CD8-positive, alpha-beta memory T cell (primary cell): ENCODE measurements at regions not wholly inside any gene's neighbourhood (a gene's known extent, or its start where the extent isn't known, plus 50 kb on each side); places are given as distances from the start of the nearest gene placed in this dataset.

Source experiments
- CTCF ChIA-PET: fragments of 350-600 bp; sonication (Branson Sonifier 250); formaldehyde crosslinking; loops from one replicate; lab custom pipeline; 2021; ENCODE audit warnings: antibody characterized with exemption; lab: Charles Lee
- POLR2A ChIA-PET: fragments of 350-600 bp; sonication (Branson Sonifier 250); formaldehyde crosslinking; loops from one replicate; lab custom pipeline; 2021; ENCODE audit warnings: antibody characterized with exemption; lab: Charles Lee
- DNase-seq, 5 donors: peaks; one replicate each; pipeline versions ENCODE4 v3.0.0 to v3.0.0-alpha.2; 2020 to 2022; ENCODE audit warnings: mixed read lengths in 1 of 5
- H3K27ac ChIP-seq: one replicate; pipeline ENCODE4 v1.7.0; 2013; ENCODE audit warnings: low read depth, mild to moderate bottlenecking, low read length, moderate library complexity
- H3K27me3 ChIP-seq: 2 replicates; pipeline ENCODE4 v1.7.0; 2013; ENCODE audit warnings: low read length, mild to moderate bottlenecking; ENCODE audit not compliant: insufficient read depth, poor library complexity, severe bottlenecking
- H3K36me3 ChIP-seq: 2 replicates; pipeline ENCODE4 v1.7.0; 2013; ENCODE audit warnings: mild to moderate bottlenecking, low read length, moderate library complexity; ENCODE audit not compliant: insufficient read depth
- H3K4me1 ChIP-seq: 2 replicates; pipeline ENCODE4 v1.7.0; 2013; ENCODE audit warnings: mild to moderate bottlenecking, low read length, moderate library complexity; ENCODE audit not compliant: insufficient read depth
- H3K4me3 ChIP-seq: 2 replicates; pipeline ENCODE4 v1.7.0; 2013; ENCODE audit warnings: mild to moderate bottlenecking, low read length
- H3K9me3 ChIP-seq: 2 replicates; pipeline ENCODE4 v1.7.0; 2013; ENCODE audit warnings: mild to moderate bottlenecking, low read length
- H3K27ac Mint-ChIP-seq, 8 donors: one replicate each; pipeline ENCODE4 v1.8.0; 2020 to 2021; ENCODE audit warnings: mixed read lengths in 8 of 8, mild to moderate bottlenecking in 6 of 8, inconsistent platforms in 3 of 8, moderate library complexity in 3 of 8
- H3K27me3 Mint-ChIP-seq, 2 donors: one replicate each; pipeline ENCODE4 v1.8.0; 2020 to 2021; ENCODE audit warnings: mixed read lengths in 2 of 2, mild to moderate bottlenecking in 1 of 2, moderate library complexity in 1 of 2
- H3K36me3 Mint-ChIP-seq, 3 donors: one replicate each; pipeline ENCODE4 v1.8.0; 2020 to 2021; ENCODE audit warnings: mixed read lengths in 3 of 3, inconsistent platforms in 1 of 3, mild to moderate bottlenecking in 1 of 3
- H3K4me1 Mint-ChIP-seq, 3 donors: one replicate each; pipeline ENCODE4 v1.8.0; 2020 to 2021; ENCODE audit warnings: mixed read lengths in 3 of 3, inconsistent platforms in 1 of 3, mild to moderate bottlenecking in 1 of 3
- H3K4me3 Mint-ChIP-seq, 7 donors: one replicate each; pipeline ENCODE4 v1.8.0; 2020 to 2021; ENCODE audit warnings: mixed read lengths in 7 of 7, mild to moderate bottlenecking in 6 of 7, moderate library complexity in 4 of 7, inconsistent platforms in 2 of 7
- H3K9me3 Mint-ChIP-seq, 5 donors: one replicate each; pipeline ENCODE4 v1.8.0; 2020 to 2022; ENCODE audit warnings: mixed read lengths in 5 of 5, mild to moderate bottlenecking in 3 of 5, moderate library complexity in 2 of 5, inconsistent platforms in 1 of 5

DNA sequence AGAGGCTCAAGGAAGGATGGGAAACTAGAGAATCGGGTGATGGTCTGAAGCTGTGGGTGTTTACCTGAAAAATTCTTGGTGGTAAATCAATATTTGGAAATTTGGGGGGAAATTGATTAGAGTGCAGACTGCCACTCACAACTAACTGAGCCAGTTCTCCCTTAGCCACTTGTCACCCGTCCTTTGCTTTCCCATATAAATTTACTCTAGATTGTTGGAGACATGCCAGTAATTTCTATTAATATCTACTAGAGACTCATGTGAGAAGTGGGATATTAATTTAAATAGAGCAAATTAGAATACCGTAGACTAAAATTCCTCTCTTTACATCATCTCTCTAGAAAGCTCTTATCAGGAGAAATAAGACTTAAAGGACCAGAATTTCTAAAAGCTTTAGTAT is 471.3 kb upstream of the DAB2 start:
- Histone ChIP-seq H3K27ac (no peak overlapping the region), H3K36me3 (no peaks in the 10 kb centered on the region), H3K27me3 (no peaks in the 10 kb centered on the region), H3K4me1 (no peaks in the 10 kb centered on the region), H3K9me3 (no peaks in the 10 kb centered on the region), H3K4me3 (no peak overlapping the region)
- peaks cover 3 to 23% of the 10 kb centered on the region in 2 donors for H3K27me3 Mint-ChIP-seq
- H3K4me1 Mint-ChIP-seq, result no peaks in the 10 kb centered on the region
- H3K36me3 Mint-ChIP-seq, result no peaks in the 10 kb centered on the region
- CTCF ChIA-PET, result no interaction called here
- H3K4me3 Mint-ChIP-seq, result no peak overlapping the region
- no peaks in the 10 kb centered on the region for H3K9me3 Mint-ChIP-seq
- no peak for DNase-seq
- POLR2A ChIA-PET, result no interaction called here
- H3K27ac Mint-ChIP-seq, result no peak overlapping the region

DNA sequence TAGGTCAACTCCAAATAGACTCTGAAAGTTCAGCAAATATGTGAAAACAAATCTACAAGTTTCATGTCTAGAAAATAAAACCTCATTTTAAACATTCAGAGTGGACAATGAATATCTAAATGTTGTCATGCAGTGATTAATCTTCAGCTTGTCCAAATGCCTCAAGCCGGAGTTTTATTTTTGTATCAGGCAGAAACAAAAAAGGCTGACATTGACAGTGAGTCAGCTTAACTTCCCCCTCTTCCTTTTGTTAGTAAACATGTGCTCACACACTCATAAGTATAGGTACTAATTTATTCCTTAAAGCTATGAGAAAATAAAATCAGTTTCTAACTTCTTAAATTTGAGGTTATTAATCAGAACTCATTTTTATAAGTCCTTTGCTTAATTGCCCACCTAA is 467.9 kb upstream of the DAB2 start:
- DNase-seq, result no peak
- no peaks in the 10 kb centered on the region for H3K4me1 Mint-ChIP-seq
- Histone ChIP-seq H3K36me3 (no peaks in the 10 kb centered on the region), H3K27me3 (no peaks in the 10 kb centered on the region), H3K27ac (no peak overlapping the region), H3K4me3 (no peak overlapping the region), H3K4me1 (no peaks in the 10 kb centered on the region), H3K9me3 (no peaks in the 10 kb centered on the region)
- ChIA-PET POLR2A (no interaction called here), CTCF (no interaction called here)
- no peaks in the 10 kb centered on the region for H3K36me3 Mint-ChIP-seq
- H3K27me3 Mint-ChIP-seq, result peaks cover 0 to 28% of the 10 kb centered on the region in 2 donors
- H3K9me3 Mint-ChIP-seq, result no peaks in the 10 kb centered on the region
- H3K4me3 Mint-ChIP-seq, result no peak overlapping the region
- H3K27ac Mint-ChIP-seq, result no peak overlapping the region

DNA sequence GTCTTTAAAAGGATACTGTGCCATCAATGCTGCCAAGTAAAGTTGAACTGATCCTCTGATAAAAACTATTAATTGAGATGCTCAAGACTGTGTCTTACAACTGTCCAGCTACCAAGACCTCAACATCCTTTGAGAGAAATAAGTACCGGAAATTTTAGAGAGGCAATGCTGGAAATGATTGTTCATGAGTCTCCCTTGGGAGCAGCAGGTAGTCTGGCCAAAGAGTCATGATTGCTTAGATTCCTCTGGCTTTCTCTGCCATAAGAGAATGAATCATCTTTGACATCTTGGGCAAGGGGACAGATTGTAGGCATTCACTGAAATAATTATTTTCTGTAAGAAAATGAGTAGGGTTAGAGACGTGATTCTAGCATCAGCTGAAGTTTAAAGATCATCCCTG is 466.6 kb upstream of the DAB2 start:
- no peak for DNase-seq
- Mint-ChIP-seq H3K4me3 (no peak overlapping the region), H3K36me3 (no peaks in the 10 kb centered on the region), H3K9me3 (peaks cover 0 to 5% (median 2%) of the 10 kb centered on the region in 5 donors), H3K4me1 (no peaks in the 10 kb centered on the region), H3K27me3 (peaks cover 0 to 28% of the 10 kb centered on the region in 2 donors), H3K27ac (no peak overlapping the region)
- Histone ChIP-seq H3K9me3 (no peaks in the 10 kb centered on the region), H3K4me1 (no peaks in the 10 kb centered on the region), H3K4me3 (no peak overlapping the region), H3K27ac (no peak overlapping the region), H3K27me3 (no peaks in the 10 kb centered on the region), H3K36me3 (no peaks in the 10 kb centered on the region)
- POLR2A ChIA-PET, result no interaction called here
- CTCF ChIA-PET, result no interaction called here

DNA sequence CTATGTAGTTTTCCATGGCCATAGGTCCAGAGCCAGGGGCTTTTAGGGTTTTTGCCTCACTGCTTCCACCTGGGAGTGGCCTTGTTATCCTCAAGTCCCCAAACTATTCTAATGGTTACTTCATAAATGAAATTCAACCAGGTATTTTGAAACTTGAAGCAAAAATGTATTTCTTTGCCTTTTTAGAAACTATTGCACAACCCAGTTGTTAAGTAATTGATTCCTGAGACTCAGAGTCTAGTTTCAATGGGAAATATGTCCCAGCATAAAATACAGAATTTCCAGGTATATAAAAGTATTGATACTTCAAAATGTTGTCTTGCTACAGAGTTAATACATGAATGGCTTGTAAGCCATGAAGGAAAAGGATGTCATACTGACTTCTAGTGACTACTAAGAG is 456.2 kb upstream of the DAB2 start:
- H3K4me1 ChIP-seq, result no peaks in the 10 kb centered on the region
- Mint-ChIP-seq H3K27ac (no peak overlapping the region), H3K4me3 (no peak overlapping the region), H3K36me3 (no peaks in the 10 kb centered on the region), H3K4me1 (no peaks in the 10 kb centered on the region), H3K9me3 (no peaks in the 10 kb centered on the region), H3K27me3 (peaks cover 3 to 18% of the 10 kb centered on the region in 2 donors)
- H3K9me3 ChIP-seq, result no peaks in the 10 kb centered on the region
- no peaks in the 10 kb centered on the region for H3K36me3 ChIP-seq
- no peak overlapping the region for H3K4me3 ChIP-seq
- no peaks in the 10 kb centered on the region for H3K27me3 ChIP-seq
- no peak for DNase-seq
- ChIA-PET POLR2A (no interaction called here), CTCF (no interaction called here)
- H3K27ac ChIP-seq, result no peak overlapping the region

DNA sequence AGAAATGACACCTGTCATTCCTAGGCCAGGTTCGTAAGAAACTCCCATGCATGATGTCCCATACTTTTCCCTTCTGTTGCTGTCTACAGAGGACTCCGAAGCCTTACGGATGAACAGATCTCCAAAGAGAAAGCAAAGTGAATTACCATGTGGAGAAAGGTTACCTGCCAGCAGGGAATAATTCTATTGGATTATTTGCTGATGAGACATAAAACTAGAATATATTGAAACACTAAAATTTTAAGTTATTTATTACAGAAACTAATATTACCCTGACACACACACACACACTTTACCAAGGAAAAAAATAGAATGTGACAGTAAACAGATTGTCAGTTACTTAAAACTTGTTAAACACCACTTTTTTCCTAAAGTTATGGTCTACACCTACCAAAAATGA is 452.7 kb upstream of the DAB2 start:
- H3K36me3 Mint-ChIP-seq, result no peaks in the 10 kb centered on the region
- H3K4me3 Mint-ChIP-seq, result no peak overlapping the region
- Histone ChIP-seq H3K4me1 (no peaks in the 10 kb centered on the region), H3K4me3 (no peak overlapping the region), H3K9me3 (no peaks in the 10 kb centered on the region), H3K27ac (no peak overlapping the region), H3K27me3 (no peaks in the 10 kb centered on the region), H3K36me3 (no peaks in the 10 kb centered on the region)
- DNase-seq, result no peak
- no peaks in the 10 kb centered on the region for H3K4me1 Mint-ChIP-seq
- peaks cover 3 to 20% of the 10 kb centered on the region in 2 donors for H3K27me3 Mint-ChIP-seq
- H3K27ac Mint-ChIP-seq, result no peak overlapping the region
- POLR2A ChIA-PET, result no interaction called here
- CTCF ChIA-PET, result no interaction called here
- H3K9me3 Mint-ChIP-seq, result no peaks in the 10 kb centered on the region

DNA sequence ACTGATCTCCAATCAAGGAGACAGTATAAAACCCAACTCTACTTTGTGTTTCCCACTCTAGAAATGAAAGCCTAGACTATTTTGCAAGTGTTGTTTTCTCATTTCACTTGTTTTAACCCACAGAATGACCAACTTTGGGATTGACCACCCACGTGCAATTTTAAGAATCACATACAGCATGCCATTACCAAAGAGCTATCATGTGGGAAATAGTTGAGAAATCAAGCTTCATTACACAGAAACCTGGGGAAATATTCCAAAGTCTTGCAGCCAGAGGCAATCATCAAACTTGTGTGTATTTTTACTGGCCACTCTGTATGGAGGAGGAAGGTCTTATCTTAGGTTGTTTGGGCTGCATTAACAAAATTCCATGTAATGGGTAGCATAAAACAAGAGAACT is 451.4 kb upstream of the DAB2 start:
- Mint-ChIP-seq H3K36me3 (no peaks in the 10 kb centered on the region), H3K4me1 (no peaks in the 10 kb centered on the region), H3K9me3 (no peaks in the 10 kb centered on the region), H3K4me3 (no peak overlapping the region), H3K27me3 (peaks cover 3 to 15% of the 10 kb centered on the region in 2 donors), H3K27ac (no peak overlapping the region)
- Histone ChIP-seq H3K36me3 (no peaks in the 10 kb centered on the region), H3K27ac (no peak overlapping the region), H3K9me3 (no peaks in the 10 kb centered on the region), H3K4me3 (no peak overlapping the region), H3K27me3 (no peaks in the 10 kb centered on the region), H3K4me1 (no peaks in the 10 kb centered on the region)
- no peak for DNase-seq
- ChIA-PET CTCF (no interaction called here), POLR2A (no interaction called here)

DNA sequence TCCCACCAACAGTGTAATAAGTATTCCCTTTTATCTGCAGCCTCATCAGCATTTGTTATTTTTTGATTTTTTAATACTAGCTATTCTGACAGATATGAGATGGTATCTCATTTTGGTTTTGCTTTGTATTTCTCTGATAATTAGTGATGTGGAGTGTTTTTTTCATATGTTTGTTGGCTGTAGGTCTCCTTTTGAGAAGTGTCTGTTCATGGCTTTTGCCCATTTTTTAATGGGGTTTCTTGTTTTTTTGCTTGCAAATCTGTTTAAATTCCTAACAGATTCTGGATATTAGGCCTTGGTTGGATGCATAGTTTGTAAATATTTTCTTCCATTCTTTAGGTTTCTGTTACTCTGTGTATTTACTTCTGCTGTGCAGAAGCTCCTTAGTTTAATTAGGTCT is 445.4 kb upstream of the DAB2 start:
- Histone ChIP-seq H3K27me3 (no peaks in the 10 kb centered on the region), H3K4me3 (no peak overlapping the region), H3K27ac (no peak overlapping the region), H3K4me1 (no peaks in the 10 kb centered on the region), H3K9me3 (no peaks in the 10 kb centered on the region), H3K36me3 (no peaks in the 10 kb centered on the region)
- H3K27ac Mint-ChIP-seq, result no peak overlapping the region
- POLR2A ChIA-PET, result no interaction called here
- no peak for DNase-seq
- peaks cover 2 to 15% (median 10%) of the 10 kb centered on the region in 5 donors for H3K9me3 Mint-ChIP-seq
- H3K4me1 Mint-ChIP-seq, result no peaks in the 10 kb centered on the region
- H3K27me3 Mint-ChIP-seq, result peaks cover 0 to 30% of the 10 kb centered on the region in 2 donors
- H3K36me3 Mint-ChIP-seq, result peaks cover 0 to 11% (median 0%) of the 10 kb centered on the region in 3 donors
- no peak overlapping the region for H3K4me3 Mint-ChIP-seq
- CTCF ChIA-PET, result no interaction called here

DNA sequence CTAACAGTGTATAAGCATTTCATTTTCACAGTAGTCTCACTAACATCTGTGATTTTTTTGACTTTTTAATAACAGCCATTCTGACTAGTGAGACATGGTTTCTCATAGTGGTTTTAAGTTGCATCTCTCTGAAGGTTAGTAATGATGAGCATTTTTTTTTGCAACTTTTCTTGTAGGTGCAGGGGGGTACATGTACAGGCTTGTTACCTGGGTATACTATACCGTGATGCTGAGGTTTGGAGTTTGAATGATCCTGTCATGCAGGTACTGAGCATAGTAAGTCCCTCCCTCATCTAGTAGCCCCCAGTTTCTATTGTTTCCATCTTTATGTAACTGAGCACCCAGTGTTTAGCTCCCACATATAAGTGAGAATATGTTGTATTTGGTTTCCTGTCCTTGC is 444.6 kb upstream of the DAB2 start:
- DNase-seq, result no peak
- H3K27me3 ChIP-seq, result no peaks in the 10 kb centered on the region
- H3K4me1 Mint-ChIP-seq, result no peaks in the 10 kb centered on the region
- no peaks in the 10 kb centered on the region for H3K36me3 ChIP-seq
- no peak overlapping the region for H3K4me3 Mint-ChIP-seq
- no peaks in the 10 kb centered on the region for H3K9me3 ChIP-seq
- H3K36me3 Mint-ChIP-seq, result peaks cover 0 to 11% (median 0%) of the 10 kb centered on the region in 3 donors
- H3K9me3 Mint-ChIP-seq, result peaks cover 5 to 15% (median 10%) of the 10 kb centered on the region in 5 donors
- H3K4me1 ChIP-seq, result no peaks in the 10 kb centered on the region
- ChIA-PET POLR2A (no interaction called here), CTCF (no interaction called here)
- H3K27ac Mint-ChIP-seq, result no peak overlapping the region
- H3K4me3 ChIP-seq, result no peak overlapping the region
- peaks cover 0 to 29% of the 10 kb centered on the region in 2 donors for H3K27me3 Mint-ChIP-seq
- H3K27ac ChIP-seq, result no peak overlapping the region

DNA sequence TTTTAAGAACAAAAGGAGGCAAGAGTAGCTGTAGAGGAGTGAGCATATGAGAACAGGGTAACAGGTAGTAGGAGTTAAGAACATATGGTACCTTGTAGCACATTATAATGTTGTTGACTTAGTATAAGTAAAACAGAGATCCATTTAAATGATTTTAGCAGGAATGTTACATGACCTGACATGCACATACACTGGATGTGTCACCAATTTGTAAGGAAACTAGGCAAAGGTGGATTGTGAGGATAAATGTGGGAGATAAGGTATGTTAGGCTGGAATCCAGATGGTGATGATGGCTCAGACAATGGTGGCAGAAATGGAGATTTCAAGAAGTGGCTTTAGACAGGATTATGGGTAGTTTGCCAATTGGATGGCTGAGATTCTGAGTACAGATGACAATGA is 443.1 kb upstream of the DAB2 start:
- H3K4me3 Mint-ChIP-seq, result no peak overlapping the region

More for the DNA sequence above, 443.1 kb upstream of the DAB2 start:
- ChIA-PET CTCF (no interaction called here), POLR2A (no interaction called here)
- no peak for DNase-seq
- H3K27ac ChIP-seq, result no peak overlapping the region
- H3K27me3 ChIP-seq, result no peaks in the 10 kb centered on the region
- H3K36me3 Mint-ChIP-seq, result peaks cover 0 to 11% (median 0%) of the 10 kb centered on the region in 3 donors
- peaks cover 0 to 26% of the 10 kb centered on the region in 2 donors for H3K27me3 Mint-ChIP-seq
- H3K4me1 ChIP-seq, result no peaks in the 10 kb centered on the region
- H3K9me3 ChIP-seq, result no peaks in the 10 kb centered on the region
- H3K27ac Mint-ChIP-seq, result no peak overlapping the region
- peaks cover 5 to 15% (median 10%) of the 10 kb centered on the region in 5 donors for H3K9me3 Mint-ChIP-seq
- H3K4me3 ChIP-seq, result no peak overlapping the region
- no peaks in the 10 kb centered on the region for H3K4me1 Mint-ChIP-seq
- H3K36me3 ChIP-seq, result no peaks in the 10 kb centered on the region
